ENCODE measurements at regions not wholly inside any gene's neighbourhood (a gene's known extent, or its start where the extent isn't known, plus 50 kb on each side); places are given as distances from the start of the nearest gene placed in this dataset.

- Histone ChIP-seq H3K4me2 (ENCODE audit: low read length) (no peak overlapping the region), H3K27me3 (ENCODE audit: insufficient read depth, low read length) (no peaks in the 10 kb centered on the region), H3K4me1 (ENCODE audit: insufficient read depth, low read length) (no peaks in the 10 kb centered on the region), H3K36me3 (ENCODE audit: insufficient read depth, low read length) (no peaks in the 10 kb centered on the region), H4K20me1 (ENCODE audit: insufficient read depth, low read length) (no peaks in the 10 kb centered on the region), H3K9me3 (ENCODE audit: insufficient read depth, low read depth, low read length) (no peaks in the 10 kb centered on the region), H3K9ac (ENCODE audit: low read length) (no peak overlapping the region), H3K79me2 (ENCODE audit: insufficient read depth, low read length) (no peaks in the 10 kb centered on the region), H3K4me3 (ENCODE audit: insufficient read depth, low read depth, low read length) (no peak overlapping the region), H2AFZ (ENCODE audit: low read depth, low read length) (no peak overlapping the region), H3K27ac (ENCODE audit: low read depth, low read length) (no peak overlapping the region)
- peaks cover 3% of the 10 kb centered on the region for H3K27me3 Mint-ChIP-seq (ENCODE audit: low read depth, unreplicated experiment)
- TF ChIP-seq EZH2 (IDR thresholded peaks at IDR 0.05; ENCODE audit: insufficient read depth, low read length) (no peak), CTCF (IDR thresholded peaks at IDR 0.05; ENCODE audit: insufficient read depth, low read depth, low read length) (no peak)
- H3K4me1 Mint-ChIP-seq (ENCODE audit: low read depth, unreplicated experiment), result no peaks in the 10 kb centered on the region
- no peak overlapping the region for H3K4me3 Mint-ChIP-seq (ENCODE audit: unreplicated experiment)
- no peak overlapping the region for H3K27ac Mint-ChIP-seq (ENCODE audit: unreplicated experiment)
- H3K9me3 Mint-ChIP-seq (ENCODE audit: unreplicated experiment), result peaks cover 15% of the 10 kb centered on the region
- FAIRE-seq, result no peak
- peaks cover 2% of the 10 kb centered on the region for H3K36me3 Mint-ChIP-seq (ENCODE audit: low read depth, unreplicated experiment)
- no peak for DNase-seq (ENCODE audit: low read depth)
Observed at GRCh38 chr9:86822006-86822801, 125.1 kb downstream of the GAS1 start.

- Histone ChIP-seq H2AFZ (ENCODE audit: low read depth, low read length) (no peak overlapping the region), H3K4me1 (ENCODE audit: insufficient read depth, low read length) (no peaks in the 10 kb centered on the region), H3K36me3 (ENCODE audit: insufficient read depth, low read length) (no peaks in the 10 kb centered on the region), H3K9me3 (ENCODE audit: insufficient read depth, low read depth, low read length) (no peaks in the 10 kb centered on the region), H3K27ac (ENCODE audit: low read depth, low read length) (no peak overlapping the region), H3K79me2 (ENCODE audit: insufficient read depth, low read length) (no peaks in the 10 kb centered on the region), H4K20me1 (ENCODE audit: insufficient read depth, low read length) (no peaks in the 10 kb centered on the region), H3K4me2 (ENCODE audit: low read length) (no peak overlapping the region), H3K9ac (ENCODE audit: low read length) (no peak overlapping the region), H3K27me3 (ENCODE audit: insufficient read depth, low read length) (no peaks in the 10 kb centered on the region), H3K4me3 (ENCODE audit: insufficient read depth, low read depth, low read length) (no peak overlapping the region)
- no peak overlapping the region for H3K27ac Mint-ChIP-seq (ENCODE audit: unreplicated experiment)
- H3K4me1 Mint-ChIP-seq (ENCODE audit: low read depth, unreplicated experiment), result no peaks in the 10 kb centered on the region
- H3K27me3 Mint-ChIP-seq (ENCODE audit: low read depth, unreplicated experiment), result peaks cover 3% of the 10 kb centered on the region
- H3K4me3 Mint-ChIP-seq (ENCODE audit: unreplicated experiment), result no peak overlapping the region
- TF ChIP-seq CTCF (IDR thresholded peaks at IDR 0.05; ENCODE audit: insufficient read depth, low read depth, low read length), result no peak
- TF ChIP-seq EZH2 (IDR thresholded peaks at IDR 0.05; ENCODE audit: insufficient read depth, low read length), result no peak
- peaks cover 16% of the 10 kb centered on the region for H3K9me3 Mint-ChIP-seq (ENCODE audit: unreplicated experiment)
- FAIRE-seq (no peak), DNase-seq (ENCODE audit: low read depth) (peak; percentile 12)
- H3K36me3 Mint-ChIP-seq (ENCODE audit: low read depth, unreplicated experiment), result peaks cover 2% of the 10 kb centered on the region
Observed at GRCh38 chr9:86821006-86821845, 126.1 kb downstream of the GAS1 start.

Measured in astrocyte (in vitro differentiated cells and primary cell).